Breast epithelium (tissue), 3 donors: ENCODE measurements at regions not wholly inside any gene's neighbourhood (a gene's known extent, or its start where the extent isn't known, plus 50 kb on each side); places are given as distances from the start of the nearest gene placed in this dataset.
"Not testable (repeated sequence)": the region's sequence is repeated elsewhere in the genome, so short reads cannot be mapped to it uniquely, and the experiment has no call there.

Experiments used
- CTCF ChIP-seq, 3 donors: fragments of 450-650 bp; IDR thresholded peaks; one replicate each; pipeline ENCODE4 v1.5.1; 2016 to 2017; ENCODE audit warnings: antibody characterized with exemption in 3 of 3, mild to moderate bottlenecking in 3 of 3, moderate library complexity in 3 of 3
- POLR2AphosphoS5 ChIP-seq, 3 donors: sonication (generic); formaldehyde crosslinking; IDR thresholded peaks; one replicate each; pipeline ENCODE4 v1.6.1; 2017; ENCODE audit warnings: antibody characterized with exemption in 3 of 3

GRCh38 chr1:219707885-219708284 lies 95.0 kb upstream of the ZC3H11B start:
- TF ChIP-seq CTCF, POLR2AphosphoS5 (IDR thresholded peaks at IDR 0.05): not testable (repeated sequence)
